HG02885 (cell line): ENCODE measurements at regions not wholly inside any gene's neighbourhood (a gene's known extent, or its start where the extent isn't known, plus 50 kb on each side); places are given as distances from the start of the nearest gene placed in this dataset.

ENCODE experiments used
- ATAC-seq: cut with Tn5 transposase; IDR thresholded peaks from one replicate; pipeline ENCODE4 v1.9.1; 2021; ENCODE audit warnings: mild to moderate bottlenecking; ENCODE audit not compliant: unreplicated experiment, poor library complexity

GRCh38 chr3:28933337-28933736, 347.5 kb upstream of the RBMS3 start:
- no peak for ATAC-seq

DNA sequence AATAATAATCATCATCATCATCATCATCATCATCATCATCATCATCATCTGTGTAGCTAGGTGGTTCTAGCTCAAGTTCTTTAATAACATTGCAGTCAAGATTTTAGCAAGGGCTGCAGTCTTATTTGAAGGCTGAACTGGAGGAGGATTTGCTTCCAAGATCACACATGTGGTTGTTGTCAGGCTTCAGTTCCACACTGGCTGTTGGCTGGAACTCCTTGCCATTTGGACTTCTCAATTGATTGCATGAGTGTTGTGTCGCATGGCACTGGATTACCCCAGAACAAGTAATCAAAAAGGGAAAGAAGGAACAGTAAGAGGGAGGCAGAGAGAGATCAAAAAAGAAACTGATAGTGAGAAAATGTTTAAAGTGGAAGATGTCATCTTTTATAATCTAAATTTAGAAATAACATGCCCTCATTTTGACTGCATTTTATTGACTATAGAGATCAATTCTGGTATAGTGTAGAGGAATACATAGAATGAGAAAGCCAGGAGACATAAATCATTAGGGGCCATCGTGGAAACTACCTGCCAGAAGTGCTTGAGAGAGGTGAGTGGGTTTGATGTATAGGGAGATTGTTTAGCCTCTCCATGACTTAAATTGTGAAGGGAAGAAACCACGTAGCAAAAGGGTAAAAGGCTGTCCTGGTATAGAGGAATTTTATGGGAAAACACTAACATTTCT, 346.6 kb upstream of the RBMS3 start:
- ATAC-seq, result peak; percentile 48

GRCh38 chr3:28935146-28935545, 345.7 kb upstream of the RBMS3 start:
- ATAC-seq, result peak; percentile 35

GRCh38 chr3:28936154-28936553, 344.7 kb upstream of the RBMS3 start:
- no peak for ATAC-seq

GRCh38 chr3:28940530-28940929, 340.3 kb upstream of the RBMS3 start:
- peak; percentile 88 for ATAC-seq

DNA sequence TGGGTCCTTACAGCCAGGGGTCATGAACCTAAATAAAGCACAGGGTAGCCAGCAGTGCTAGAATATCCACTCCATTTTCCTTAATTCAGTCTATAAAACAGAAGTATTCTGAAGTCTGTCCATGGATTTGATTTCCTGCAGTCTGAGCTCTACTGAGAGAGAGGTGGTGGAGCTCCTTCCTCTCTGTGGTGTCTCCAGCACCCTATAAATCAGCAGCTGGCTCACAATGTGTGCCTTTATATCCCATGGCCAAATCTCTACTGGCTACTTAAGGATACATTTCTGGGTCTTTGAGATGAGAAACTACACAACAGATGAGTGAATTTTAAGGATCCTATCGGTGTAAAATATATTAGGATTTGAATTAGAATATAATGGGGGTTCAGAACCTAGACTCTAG, 339.9 kb upstream of the RBMS3 start:
- ATAC-seq, result peak; percentile 10

- ATAC-seq, result no peak
These were observed 333.8 kb upstream of the RBMS3 start for GRCh38 chr3:28947061-28947460.

DNA sequence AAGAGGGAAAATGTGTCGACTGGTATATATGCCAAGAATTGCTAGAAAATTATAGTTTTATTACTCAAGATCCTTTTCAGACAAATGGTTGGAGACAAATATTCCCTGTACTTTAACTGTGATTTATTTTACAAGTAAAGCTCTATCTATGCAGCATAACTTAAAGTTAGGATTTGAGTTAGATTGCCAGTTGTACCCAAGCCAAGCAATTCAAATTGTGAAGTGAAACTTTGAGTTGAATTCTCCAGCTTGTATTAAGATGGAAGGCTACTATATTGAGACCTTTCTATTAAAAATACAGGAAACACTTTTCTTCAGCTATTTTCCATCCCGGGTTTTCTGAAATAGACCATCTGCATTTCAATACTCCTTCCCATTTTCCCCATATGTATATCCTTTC, 333.1 kb upstream of the RBMS3 start:
- ATAC-seq, result no peak

DNA sequence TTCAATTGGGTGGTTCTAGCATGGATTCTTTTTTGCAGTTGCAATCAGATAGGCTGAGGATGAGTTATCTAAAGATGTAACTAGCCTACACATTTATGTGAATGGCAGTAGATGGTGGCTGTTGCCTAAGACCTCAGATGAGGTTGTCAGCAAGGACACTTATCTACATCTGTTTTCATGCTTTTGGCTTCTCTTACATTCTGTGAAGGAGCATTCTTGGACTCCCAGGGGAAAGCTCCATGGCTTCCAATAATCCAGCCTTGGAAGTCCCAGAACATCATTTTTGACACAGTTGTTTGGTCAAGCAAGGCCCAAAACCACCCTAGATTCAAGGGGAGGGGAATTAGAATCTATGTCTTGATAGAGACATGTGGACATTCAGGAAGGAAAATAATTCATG, 332.2 kb upstream of the RBMS3 start:
- no peak for ATAC-seq

DNA sequence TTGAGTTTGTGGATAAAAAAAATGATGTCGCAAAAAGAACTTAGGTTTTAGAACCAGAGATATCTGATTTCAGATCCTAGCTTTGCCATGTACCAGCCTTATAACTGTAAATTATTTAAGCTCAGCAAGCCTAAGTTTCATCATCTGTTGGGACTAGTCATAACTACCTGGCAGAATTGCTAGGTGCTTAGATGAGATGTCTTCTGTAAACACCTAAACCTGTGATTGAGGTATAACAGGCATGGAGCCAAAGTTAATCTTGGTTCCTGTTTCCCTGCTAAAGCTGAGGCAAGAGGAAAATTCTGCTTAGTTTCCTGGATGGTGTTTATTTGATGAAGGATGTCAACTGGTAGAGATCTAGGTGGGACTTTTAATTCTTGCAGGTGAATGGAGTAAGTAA, 331.3 kb upstream of the RBMS3 start:
- no peak for ATAC-seq

DNA sequence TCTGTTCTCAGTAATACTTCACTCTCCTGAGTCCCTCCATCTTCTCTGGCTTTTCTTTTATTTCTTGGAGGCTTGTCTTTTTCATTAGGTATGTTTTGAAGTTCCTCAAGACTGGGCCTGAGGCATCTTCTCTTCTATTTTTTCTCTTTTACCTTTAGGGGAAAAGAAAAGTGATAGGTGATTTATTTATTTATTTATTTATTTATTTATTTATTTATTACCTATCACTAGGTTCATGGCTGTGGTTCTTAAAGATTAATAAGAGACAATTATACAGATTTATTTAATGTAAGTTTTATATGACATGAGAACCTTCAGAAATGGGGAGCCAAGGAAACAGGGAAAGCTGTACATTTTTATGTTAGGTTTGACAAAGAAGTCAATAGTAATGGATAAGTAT, 330.3 kb upstream of the RBMS3 start:
- ATAC-seq, result no peak

- ATAC-seq, result peak; percentile 57
These were observed 328.9 kb upstream of the RBMS3 start for GRCh38 chr3:28951772-28952556.

DNA sequence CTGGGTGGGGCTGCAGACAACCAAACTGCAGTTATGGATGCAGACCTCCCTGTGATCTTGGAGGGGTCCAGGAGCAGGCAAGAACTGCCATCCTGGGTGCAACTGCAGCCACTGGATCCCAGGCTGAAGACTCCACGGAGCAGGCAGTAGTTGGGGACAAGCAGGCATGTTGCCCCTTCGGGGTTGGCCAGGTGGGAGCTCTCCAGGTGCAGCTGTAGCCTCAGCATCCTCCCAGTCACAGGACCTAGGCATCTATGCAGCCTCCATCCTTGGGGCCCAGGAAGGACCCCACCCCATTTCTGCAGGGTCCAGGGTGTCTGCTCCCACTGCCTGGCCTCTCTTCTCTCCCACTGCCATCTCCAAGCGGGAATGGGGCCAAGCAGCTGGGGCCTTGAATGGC, 322.2 kb upstream of the RBMS3 start:
- no peak for ATAC-seq

DNA sequence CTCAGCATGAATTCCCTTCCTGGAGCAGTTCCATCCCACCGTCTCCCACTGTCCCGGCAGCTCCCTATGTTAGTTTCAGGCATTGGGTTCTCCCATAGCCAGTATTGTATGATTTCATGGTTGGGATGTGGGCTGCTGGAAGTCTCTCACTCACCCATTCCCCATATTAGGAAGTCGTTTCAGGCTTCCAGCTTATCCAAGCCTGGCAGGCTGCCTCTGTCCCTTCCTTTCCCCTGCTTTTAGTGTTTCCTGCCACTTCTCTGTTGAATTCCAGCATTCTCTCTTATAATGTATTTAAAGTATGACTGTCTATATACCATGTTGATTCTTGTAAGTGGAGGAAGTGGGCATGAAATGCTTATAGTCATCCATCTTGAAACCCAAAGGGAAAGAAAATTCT, 309.7 kb upstream of the RBMS3 start:
- ATAC-seq, result no peak

- ATAC-seq, result peak; percentile 83
These were observed 307.9 kb upstream of the RBMS3 start for GRCh38 chr3:28972921-28973320.

GRCh38 chr3:28973609-28974008, 307.3 kb upstream of the RBMS3 start:
- ATAC-seq, result no peak

- ATAC-seq, result no peak
These were observed 302.8 kb upstream of the RBMS3 start for GRCh38 chr3:28978092-28978491.

GRCh38 chr3:28980131-28980530, 300.7 kb upstream of the RBMS3 start:
- ATAC-seq, result no peak

GRCh38 chr3:28980631-28981030, 300.2 kb upstream of the RBMS3 start:
- no peak for ATAC-seq

- peak; percentile 84 for ATAC-seq
These were observed 298.0 kb upstream of the RBMS3 start for GRCh38 chr3:28982906-28983305.

DNA sequence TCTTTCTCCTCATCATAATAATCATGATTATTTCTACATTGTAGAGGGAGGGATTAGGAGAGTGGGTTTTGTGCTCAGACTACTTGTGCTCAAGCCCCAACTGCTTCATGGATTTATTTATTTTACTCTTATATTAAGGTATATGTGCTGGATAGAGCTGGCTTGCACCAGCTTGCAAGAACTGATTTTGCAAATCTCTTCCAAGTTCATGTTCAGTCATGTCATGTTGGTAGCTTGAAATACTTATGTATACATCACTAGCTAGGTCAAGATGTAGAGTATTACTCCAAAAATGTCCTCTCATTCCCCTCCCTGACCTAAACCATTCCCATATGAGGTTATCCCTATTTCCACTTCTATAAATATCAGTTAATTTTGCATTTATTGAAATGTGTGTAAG, 293.9 kb upstream of the RBMS3 start:
- no peak for ATAC-seq

- ATAC-seq, result peak; percentile 92
These were observed 291.2 kb upstream of the RBMS3 start for GRCh38 chr3:28989646-28990089.
